ENCODE measurements at regions not wholly inside any gene's neighbourhood (a gene's known extent, or its start where the extent isn't known, plus 50 kb on each side); places are given as distances from the start of the nearest gene placed in this dataset.

DNA sequence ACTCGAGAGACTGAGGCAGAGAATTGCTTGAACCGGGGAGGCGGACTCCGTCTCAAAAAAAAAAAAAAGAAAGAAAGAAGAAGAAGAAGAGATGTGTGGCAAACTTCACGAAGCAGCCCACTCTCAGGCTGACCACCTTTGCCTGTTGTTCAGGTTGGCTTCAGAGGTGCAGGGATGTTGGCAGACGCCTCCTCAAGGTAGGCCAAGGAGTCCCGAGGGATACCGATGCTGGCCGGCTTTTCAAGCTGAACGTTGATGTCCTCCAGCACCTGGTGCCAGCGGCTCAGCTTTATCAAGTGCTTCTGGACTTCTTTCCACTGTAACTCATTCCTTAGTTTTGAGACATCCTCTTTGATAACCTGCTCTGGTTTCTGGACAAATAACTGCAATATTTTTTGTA, 243.8 kb upstream of the ADGRL2 start (continued):
- TF ChIP-seq SP2 (IDR thresholded peaks at IDR 0.05; ENCODE audit: low read length) (no peak), CREB1 (IDR thresholded peaks at IDR 0.05) (no peak), HDAC2 (IDR thresholded peaks at IDR 0.05; ENCODE audit: borderline replicate concordance in 1 of 2, low read depth in 2 of 2, low read length in 2 of 2) (no peak), POU5F1 (IDR thresholded peaks at IDR 0.05; ENCODE audit: low read depth, low read length) (no peak)

All from H1 (cell line).